GM18951 (cell line): ENCODE measurements at regions not wholly inside any gene's neighbourhood (a gene's known extent, or its start where the extent isn't known, plus 50 kb on each side); places are given as distances from the start of the nearest gene placed in this dataset.

Experiments used
- POLR2A ChIP-seq: IDR thresholded peaks from 4 replicates; pipeline ENCODE4 v1.6.1; 2011; ENCODE audit warnings: mild to moderate bottlenecking; ENCODE audit not compliant: insufficient read length, insufficient read depth; ENCODE audit errors: extremely low read depth
- in situ Hi-C: fragments of 300-500 bp; cut with MboI; formaldehyde crosslinking; loops from one replicate; pipeline ENCODE4 v1.12.0; 2022; ENCODE audit warnings: low sequenced_read_pairs, mixed read lengths, inconsistent platforms; ENCODE audit not compliant: unreplicated experiment

- in situ Hi-C loops, result no loop called here
- TF ChIP-seq POLR2A, result no peak
Observed at GRCh38 chr9:119652931-119653330, 283.7 kb upstream of the BRINP1 start.

- no peak for TF ChIP-seq POLR2A
- in situ Hi-C loops, result no loop called here
Observed at GRCh38 chr9:119649205-119649604, 280.0 kb upstream of the BRINP1 start.

- in situ Hi-C loops, result no loop called here
- TF ChIP-seq POLR2A, result no peak
Observed at GRCh38 chr9:119639287-119639955, 270.2 kb upstream of the BRINP1 start.

DNA sequence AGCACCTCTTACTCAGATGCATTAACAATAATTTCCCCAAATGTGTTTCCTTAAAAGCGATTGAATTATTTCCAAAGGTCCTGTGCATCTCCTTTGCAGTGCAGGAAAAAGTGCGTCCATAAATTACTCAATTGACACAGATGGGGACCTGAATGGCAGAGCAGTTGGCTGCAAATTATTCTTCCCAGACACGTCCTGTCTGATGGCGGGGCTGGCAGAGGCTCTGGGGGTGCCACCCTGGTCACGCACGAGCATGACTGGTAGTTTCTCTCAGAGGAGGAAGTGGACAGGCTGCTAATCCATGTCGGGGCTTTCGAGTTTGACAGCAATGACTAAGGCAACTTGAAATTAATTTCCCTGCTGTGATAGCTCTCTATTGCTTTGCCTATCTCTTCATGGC, 264.8 kb upstream of the BRINP1 start:
- TF ChIP-seq POLR2A, result no peak
- in situ Hi-C loops, result no loop called here

DNA sequence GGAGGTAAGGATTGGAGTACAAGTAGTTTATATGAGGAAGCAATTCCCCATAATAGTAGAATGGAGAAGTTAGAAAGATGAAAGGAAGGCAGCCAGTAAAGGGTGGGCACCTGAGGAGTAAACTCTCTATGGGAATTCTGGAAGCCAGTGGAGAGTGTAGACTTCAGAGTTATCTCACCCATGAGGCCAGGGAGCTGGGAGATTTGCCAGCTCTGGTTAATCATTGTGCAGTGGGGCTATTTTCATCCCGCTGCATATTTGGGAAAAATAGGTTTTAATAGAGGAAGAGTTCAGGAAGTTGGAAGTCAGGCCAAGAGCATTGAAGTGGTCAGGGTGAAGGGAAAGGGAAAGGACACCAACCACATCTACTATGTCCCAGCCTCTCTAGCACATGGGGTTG, 242.3 kb upstream of the BRINP1 start:
- in situ Hi-C loops, result no loop called here
- TF ChIP-seq POLR2A, result no peak

DNA sequence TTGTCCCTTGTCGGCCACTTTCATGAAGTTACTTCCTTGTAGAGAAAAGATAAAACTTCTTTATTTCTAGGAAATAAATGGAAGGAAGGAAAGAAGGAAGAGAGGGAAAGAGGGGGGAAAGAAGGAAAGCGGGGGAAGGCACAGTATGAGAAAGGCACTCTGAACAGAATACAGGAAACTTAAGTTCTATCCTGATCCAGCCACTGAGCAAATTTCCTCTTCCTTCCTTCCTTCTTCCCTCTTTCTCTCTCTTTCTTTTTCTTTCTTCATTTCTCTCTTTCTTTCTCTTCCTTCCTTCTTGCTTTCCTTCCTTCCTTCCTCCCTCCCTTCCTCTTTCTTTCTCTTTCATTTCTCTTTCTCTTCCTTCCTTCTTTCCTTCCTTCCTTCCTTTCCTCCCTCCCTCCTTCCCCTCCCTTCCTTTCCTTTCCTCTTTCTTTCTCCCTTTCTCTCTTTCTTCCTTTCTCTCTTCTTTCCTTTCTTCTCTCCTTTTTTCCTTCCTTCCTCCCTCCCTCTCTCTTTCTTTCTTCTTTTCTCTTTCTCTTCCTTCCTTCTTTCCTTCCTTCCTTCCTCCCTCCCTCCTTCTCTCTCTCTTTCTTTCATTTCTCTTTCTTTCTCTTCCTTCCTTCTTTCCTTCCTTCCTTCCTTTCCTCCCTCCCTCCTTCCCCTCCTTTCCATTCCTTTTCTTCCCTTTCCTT, 240.2 kb upstream of the BRINP1 start:
- no peak for TF ChIP-seq POLR2A
- in situ Hi-C loops, result no loop called here

DNA sequence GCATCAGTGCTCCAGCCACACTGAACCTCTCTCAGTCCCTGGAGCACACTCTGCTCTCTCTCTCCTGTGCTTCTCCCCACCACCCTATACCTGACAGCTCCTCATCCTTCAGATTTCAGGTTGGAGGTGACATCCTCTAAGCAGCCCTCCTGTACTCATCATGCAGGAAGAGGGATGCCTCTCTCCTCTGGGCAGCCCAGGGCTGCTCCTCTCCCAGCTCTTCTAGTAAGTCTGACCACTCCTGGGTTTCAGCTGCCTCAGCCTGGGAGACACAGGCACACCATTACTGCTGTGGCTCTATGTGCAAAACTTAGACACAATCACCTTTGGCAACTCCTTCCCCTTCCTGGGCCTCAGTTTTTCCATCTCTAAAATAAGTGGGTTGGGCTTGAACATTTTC, 232.4 kb upstream of the BRINP1 start:
- TF ChIP-seq POLR2A, result no peak
- in situ Hi-C loops, result no loop called here

DNA sequence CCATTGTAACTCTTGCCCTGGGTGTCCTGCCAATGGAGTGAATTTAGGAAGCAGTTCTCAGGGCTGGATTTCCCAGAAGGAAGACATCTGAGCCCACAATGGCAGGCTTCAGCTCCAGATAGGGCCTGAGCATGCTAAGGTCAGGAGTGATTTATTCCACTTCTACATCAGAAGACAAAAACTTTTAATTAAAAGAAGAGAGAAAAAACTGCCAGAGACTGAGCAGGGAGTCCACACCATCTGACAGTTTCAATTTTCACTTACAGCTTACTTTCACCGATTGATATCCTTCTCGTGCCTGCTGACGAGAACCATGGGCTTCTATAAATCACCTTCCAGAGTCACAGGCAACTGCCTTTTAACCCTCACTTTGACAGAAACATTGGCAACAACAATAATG, 228.3 kb upstream of the BRINP1 start:
- in situ Hi-C loops, result no loop called here
- no peak for TF ChIP-seq POLR2A

GRCh38 chr9:119596703-119597102, 227.5 kb upstream of the BRINP1 start:
- in situ Hi-C loops, result no loop called here
- no peak for TF ChIP-seq POLR2A

GRCh38 chr9:119588874-119589744, 219.9 kb upstream of the BRINP1 start:
- in situ Hi-C loops, result no loop called here

GRCh38 chr9:119577881-119578280, 208.6 kb upstream of the BRINP1 start:
- TF ChIP-seq POLR2A, result no peak
- in situ Hi-C loops, result no loop called here

More at GRCh38 chr9:119588874-119589744, 219.9 kb upstream of the BRINP1 start:
- no peak for TF ChIP-seq POLR2A

DNA sequence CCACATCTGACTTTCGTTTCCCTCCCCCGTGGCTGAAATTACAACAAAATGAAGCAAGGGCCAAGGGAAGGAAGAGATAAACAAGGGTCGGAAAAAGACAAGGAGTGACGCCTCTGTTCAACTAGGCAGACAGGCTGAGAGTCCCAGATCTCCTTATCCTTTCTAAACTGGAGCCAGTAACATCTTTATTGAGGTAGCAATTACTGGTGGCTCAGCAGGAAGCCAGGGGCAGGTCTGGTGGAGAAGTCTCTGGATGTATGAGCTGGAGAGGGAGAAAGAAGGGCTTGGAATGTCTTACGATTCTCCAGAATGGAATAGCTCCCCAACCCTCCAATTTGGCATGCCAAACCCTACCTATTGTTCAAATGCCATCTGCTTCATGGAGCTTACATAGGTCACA, 190.8 kb upstream of the BRINP1 start:
- in situ Hi-C loops, result loop anchor here (25.0 kb wide), 2 partner anchors 402 to 777 kb away; no protein-coding TSS in a partner anchor
- no peak for TF ChIP-seq POLR2A

DNA sequence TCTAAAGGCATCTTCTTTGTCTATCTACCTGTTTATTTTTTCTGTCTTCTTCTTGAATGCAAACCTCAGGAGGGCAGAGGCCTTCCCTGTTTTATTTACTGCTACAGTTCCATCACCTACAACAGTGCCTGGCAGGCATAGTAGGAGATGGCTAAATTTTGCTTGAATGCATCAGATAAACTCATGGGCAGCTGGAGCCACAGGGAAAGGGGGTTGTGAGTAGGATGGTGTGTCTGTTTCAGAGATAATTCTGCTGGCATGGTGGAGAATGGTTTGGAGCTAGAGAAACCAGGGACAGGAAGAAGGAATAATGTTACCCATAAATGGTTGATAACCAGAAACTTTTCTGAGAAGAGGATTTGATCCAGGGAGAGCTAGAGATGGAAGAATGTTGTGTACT, 189.8 kb upstream of the BRINP1 start:
- in situ Hi-C loops, result loop anchor here (25.0 kb wide), 2 partner anchors 403 to 778 kb away; no protein-coding TSS in a partner anchor
- TF ChIP-seq POLR2A, result no peak
